K562 (cell line): ENCODE measurements at regions not wholly inside any gene's neighbourhood (a gene's known extent, or its start where the extent isn't known, plus 50 kb on each side); places are given as distances from the start of the nearest gene placed in this dataset.
A peak's percentile ranks its signal among the peaks of the same experiment; 100 is the strongest.
"Not testable (repeated sequence)": the region's sequence is repeated elsewhere in the genome, so short reads cannot be mapped to it uniquely, and the experiment has no call there.

Experiments
- ATAC-seq: fragments of 200-7000 bp; cut with Tn5 transposase; 3 replicates; pipeline ENCODE4 v1.9.1; 2020; ENCODE audit warnings: moderate library complexity
- BruUV-seq: library from RNA; stranded (reverse); fragments of 400-500 nt; replicated peaks from 2 replicates; lab custom pipeline; 2021; lab: Mats Ljungman, UMichigan
- CTCF ChIA-PET: fragments of 300-600 bp; formaldehyde crosslinking; extraction: SDS; loops from one replicate; lab custom pipeline; 2021; ENCODE audit warnings: low intra/inter-chr PET ratio; lab: Yijun Ruan, JAX
- POLR2A ChIA-PET: fragments of 300-600, 350-650 bp; sonication (Branson Sonifier 250); formaldehyde crosslinking; extraction: SDS; loops from one replicate; lab custom pipeline; 2021; ENCODE audit warnings: antibody characterized with exemption, inconsistent platforms; lab: Yijun Ruan, JAX
- DNase-seq, 4 experiments: peaks; one replicate each; pipeline versions ENCODE4 v3.0.0 to v3.0.0-alpha.2; 2011 to 2018; ENCODE audit warnings: low spot score in 3 of 4, mixed read lengths in 3 of 4; ENCODE audit errors: extremely low read depth in 1 of 4
- FAIRE-seq: peaks from 2 replicates; lab custom pipeline; 2011; peaks lifted over from hg19 to GRCh38; lab: Jason Lieb, UNC
- H2AFZ ChIP-seq: 2 replicates; pipeline ENCODE4 v1.6.0; 2011; ENCODE audit warnings: low read depth, low read length, control low read depth, inconsistent platforms
- H3K27ac ChIP-seq: fragments of 200-600 bp; 3 replicates; pipeline ENCODE4 v1.8.0; 2011; ENCODE audit warnings: low read depth, mild to moderate bottlenecking, control low read depth, inconsistent platforms, low read length, moderate library complexity, mixed read lengths; ENCODE audit errors: extremely low read depth
- H3K27me3 ChIP-seq, 2 experiments: fragments of 300-600 bp in 1 of 2; 2 replicates in 1 of 2; 3 replicates in 1 of 2; pipeline versions ENCODE4 v1.6.0 to v1.8.0; 2011; ENCODE audit warnings: inconsistent platforms in 2 of 2, low read length in 2 of 2, mild to moderate bottlenecking in 1 of 2, mixed read lengths in 1 of 2, moderate library complexity in 1 of 2; ENCODE audit not compliant: control insufficient read depth in 2 of 2, insufficient read depth in 2 of 2
- H3K36me3 ChIP-seq: fragments of 300-600 bp; 3 replicates; pipeline ENCODE4 v1.8.0; 2011; ENCODE audit warnings: mild to moderate bottlenecking, low read length, inconsistent platforms; ENCODE audit not compliant: control insufficient read depth, insufficient read depth
- H3K4me1 ChIP-seq, 2 experiments: fragments of 200-600 bp in 1 of 2; replicated peaks in 1 of 2; 2 replicates in 1 of 2; 3 replicates in 1 of 2; pipeline versions ENCODE4 v1.5.1 to v1.8.0; 2011; ENCODE audit warnings: inconsistent platforms in 2 of 2, low read length in 2 of 2, mild to moderate bottlenecking in 1 of 2, mixed read lengths in 1 of 2, moderate library complexity in 1 of 2; ENCODE audit not compliant: control insufficient read depth in 2 of 2, insufficient read depth in 2 of 2
- H3K4me2 ChIP-seq: 2 replicates; pipeline ENCODE4 v1.6.1; 2011; ENCODE audit warnings: low read length, control low read depth, inconsistent platforms, mixed read lengths; ENCODE audit not compliant: insufficient read depth
- H3K4me3 ChIP-seq: fragments of 200-600 bp; sonication (generic), shearing (Covaris generic); 2 replicates; pipeline ENCODE4 v1.5.1; 2016; ENCODE audit warnings: control low read depth, inconsistent platforms
- H3K79me2 ChIP-seq: fragments of 200-600 bp; 3 replicates; pipeline ENCODE4 v1.8.0; 2011; ENCODE audit warnings: low read length, inconsistent platforms; ENCODE audit not compliant: control insufficient read depth, insufficient read depth
- H3K9ac ChIP-seq, 2 experiments: 2 replicates each; pipeline versions ENCODE4 v1.6.0 to v1.6.1; 2011; ENCODE audit warnings: low read depth in 2 of 2, low read length in 2 of 2, control low read depth in 1 of 2, inconsistent platforms in 1 of 2, mild to moderate bottlenecking in 1 of 2, mixed read lengths in 1 of 2; ENCODE audit not compliant: insufficient read depth in 1 of 2
- H3K9me1 ChIP-seq: one replicate; pipeline ENCODE4 v1.6.0; 2011; ENCODE audit warnings: inconsistent platforms, mild to moderate bottlenecking, low read length, moderate library complexity; ENCODE audit not compliant: control insufficient read depth, insufficient read depth
- H3K9me3 ChIP-seq: replicated peaks from 2 replicates; pipeline ENCODE4 v1.5.1; 2011; ENCODE audit warnings: low read depth, low read length, inconsistent platforms; ENCODE audit not compliant: control insufficient read depth, insufficient read depth
- H4K20me1 ChIP-seq: replicated peaks from 2 replicates; pipeline ENCODE4 v1.6.1; 2011; ENCODE audit warnings: low read length, inconsistent platforms, mixed read lengths; ENCODE audit not compliant: control insufficient read depth, insufficient read depth
- AFF1 ChIP-seq, 2 experiments: fragments of 450-650 bp; IDR thresholded peaks; 2 replicates each; pipeline ENCODE4 v1.6.1; 2018; ENCODE audit warnings: mild to moderate bottlenecking in 2 of 2, low read depth in 1 of 2; ENCODE audit not compliant: partially characterized antibody in 2 of 2
- CC2D1A ChIP-seq: fragments of 450-650 bp; IDR thresholded peaks from 2 replicates; pipeline ENCODE4 v1.6.1; 2017; ENCODE audit warnings: mild to moderate bottlenecking
- FOSL1 ChIP-seq: fragments of 200-800 bp; sonication (Bioruptor generic); conservative IDR thresholded peaks from 2 replicates; pipeline ENCODE4 v1.6.1; 2016; ENCODE audit warnings: missing genetic modification characterization, missing compliant biosample characterization
- FOXM1 ChIP-seq, 2 experiments: fragments of 450-650 bp in 1 of 2; sonication (generic) in 1 of 2; formaldehyde crosslinking in 1 of 2; IDR thresholded peaks; 2 replicates each; pipeline versions ENCODE4 v1.6.1 to v1.9.0; 2017 to 2022; ENCODE audit warnings: low read depth in 2 of 2, mild to moderate bottlenecking in 2 of 2, missing genetic modification reagents in 1 of 2, moderate library complexity in 1 of 2
- MNT ChIP-seq, 2 experiments: fragments of 450-650 bp; conservative IDR thresholded peaks; 2 replicates each; pipeline ENCODE4 v1.6.1; 2017; ENCODE audit warnings: mild to moderate bottlenecking in 2 of 2, moderate library complexity in 2 of 2
- TRIM24 ChIP-seq, 2 experiments: fragments of 450-650 bp; IDR thresholded peaks; 2 replicates each; pipeline ENCODE4 v1.6.1; 2016
- VEZF1 ChIP-seq: fragments of 200-800 bp; sonication (Bioruptor generic); IDR thresholded peaks from 2 replicates; pipeline ENCODE4 v1.6.1; 2017; ENCODE audit warnings: missing genetic modification characterization, missing compliant biosample characterization
- ZNF445 ChIP-seq: fragments of 250-450 bp; sonication (Bioruptor Pico); IDR thresholded peaks from 2 replicates; pipeline ENCODE4 v1.4.0; 2020; ENCODE audit warnings: low read depth, mild to moderate bottlenecking, moderate library complexity
- ZNF766 ChIP-seq: fragments of 200-800 bp; sonication (Bioruptor generic); conservative IDR thresholded peaks from 2 replicates; pipeline ENCODE4 v1.6.1; 2016; ENCODE audit warnings: missing genetic modification characterization, missing compliant biosample characterization
- WGBS: fragments of 100-300 bp; shearing (Covaris generic); methylation state at CpG from one replicate; pipeline ENCODE4 v1.1.6; 2016; ENCODE audit warnings: low coverage, mixed read lengths; ENCODE audit not compliant: insufficient coverage; ENCODE audit errors: missing lambda C conversion rate; 5-methylcytosine and 5-hydroxymethylcytosine counted together
- in situ Hi-C: fragments of 300-500 bp; cut with MboI; formaldehyde crosslinking; loops from 4 replicates; pipeline ENCODE4 v1.15.0; 2018; ENCODE audit warnings: inconsistent platforms, mixed read lengths
- intact Hi-C: fragments of 100-400 bp; cut with micrococcal nuclease; formaldehyde crosslinking; loops from 2 replicates; pipeline ENCODE4 v1.14.2; 2022
- TF ChIP-seq, protein P1 (sequence below): fragments of 450-650 bp; IDR thresholded peaks from 2 replicates; pipeline ENCODE4 v1.6.1; 2016; ENCODE audit warnings: mild to moderate bottlenecking

GRCh38 chr7:26089469-26089868 lies 62.5 kb upstream of the NFE2L3 start:
- DNase-seq; BruUV-seq; H3K9me1 ChIP-seq; H3K4me2 ChIP-seq; H3K9ac ChIP-seq; H3K27ac ChIP-seq; ATAC-seq; H3K36me3 ChIP-seq; H3K27me3 ChIP-seq; H4K20me1 ChIP-seq; H3K9me3 ChIP-seq; H3K4me1 ChIP-seq; H3K4me3 ChIP-seq; FAIRE-seq; H3K79me2 ChIP-seq; intact Hi-C loops; TF ChIP-seq FOXM1 (CRISPR knock-in tag; IDR thresholded peaks at IDR 0.05; ENCODE audit: low read depth): not testable (repeated sequence)
- 0 out of 2 replicates have a peak overlapping the region, but pooled peaks have one; percentile 30 for H2AFZ ChIP-seq
- TF ChIP-seq VEZF1 (CRISPR knock-in tag) (0 out of 2 replicates have a peak, but pooled peaks have one; percentile 21), TRIM24 (IDR thresholded peaks at IDR 0.05) (peak; percentile 29 to 51; a peak in 3 of 4 replicates), ZNF766 (CRISPR knock-in tag) (peak; percentile 96), FOSL1 (peak; percentile 34; the same call in 1 of the 2 replicates), AFF1 (IDR thresholded peaks at IDR 0.05; ENCODE audit: low read depth in 1 of 2, partially characterized antibody in 2 of 2) (peak in 1 of 2 experiments; percentile 66), FOXM1 (IDR thresholded peaks at IDR 0.05; ENCODE audit: low read depth) (0 out of 2 replicates have a peak, but pooled peaks have one; percentile 35), ZNF445 (CRISPR knock-in tag) (peak; percentile 89), MNT (conservative IDR thresholded peaks at IDR 0.05) (peak in 1 of 2 experiments; percentile 22; a peak in 1 of 4 replicates), CC2D1A (peak; percentile 87; the same call in 1 of the 2 replicates)
- TF ChIP-seq, protein P1, sequence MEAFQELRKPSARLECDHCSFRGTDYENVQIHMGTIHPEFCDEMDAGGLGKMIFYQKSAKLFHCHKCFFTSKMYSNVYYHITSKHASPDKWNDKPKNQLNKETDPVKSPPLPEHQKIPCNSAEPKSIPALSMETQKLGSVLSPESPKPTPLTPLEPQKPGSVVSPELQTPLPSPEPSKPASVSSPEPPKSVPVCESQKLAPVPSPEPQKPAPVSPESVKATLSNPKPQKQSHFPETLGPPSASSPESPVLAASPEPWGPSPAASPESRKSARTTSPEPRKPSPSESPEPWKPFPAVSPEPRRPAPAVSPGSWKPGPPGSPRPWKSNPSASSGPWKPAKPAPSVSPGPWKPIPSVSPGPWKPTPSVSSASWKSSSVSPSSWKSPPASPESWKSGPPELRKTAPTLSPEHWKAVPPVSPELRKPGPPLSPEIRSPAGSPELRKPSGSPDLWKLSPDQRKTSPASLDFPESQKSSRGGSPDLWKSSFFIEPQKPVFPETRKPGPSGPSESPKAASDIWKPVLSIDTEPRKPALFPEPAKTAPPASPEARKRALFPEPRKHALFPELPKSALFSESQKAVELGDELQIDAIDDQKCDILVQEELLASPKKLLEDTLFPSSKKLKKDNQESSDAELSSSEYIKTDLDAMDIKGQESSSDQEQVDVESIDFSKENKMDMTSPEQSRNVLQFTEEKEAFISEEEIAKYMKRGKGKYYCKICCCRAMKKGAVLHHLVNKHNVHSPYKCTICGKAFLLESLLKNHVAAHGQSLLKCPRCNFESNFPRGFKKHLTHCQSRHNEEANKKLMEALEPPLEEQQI: peak; percentile 47; the same call in 1 of the 2 replicates
- 34% methylated on average over 6 of the region's 6 CpGs for WGBS
- in situ Hi-C loops: loop anchor here (25.0 kb wide), 2 partner anchors 573 to 1073 kb away; partner anchors contain the start of genes HOXA10, HOXA3, HOXA7 and HOXA9
- POLR2A ChIA-PET: interaction anchor here (2.4 to 4.0 kb wide), 3 partner anchors 99 to 111 kb away, joined by 14 to 24 read pairs (median 17); partner anchors contain the start of gene HNRNPA2B1
- CTCF ChIA-PET: interaction anchor here (2.7 kb wide), 1 partner anchor 108 kb away, joined by 10 read pairs; no protein-coding TSS in a partner anchor
